ENCODE measurements at regions not wholly inside any gene's neighbourhood (a gene's known extent, or its start where the extent isn't known, plus 50 kb on each side); places are given as distances from the start of the nearest gene placed in this dataset.

GRCh38 chr3:168512802-168513201 is 417.1 kb upstream of the GOLIM4 start:
- no peaks in the 10 kb centered on the region for H3F3A ChIP-seq (ENCODE audit: insufficient read depth, low read length, poor library complexity, severe bottlenecking)
- H3K27me3 ChIP-seq (ENCODE audit: insufficient read depth, low read depth, low read length): no peaks in the 10 kb centered on the region
- H3K4me2 ChIP-seq (ENCODE audit: low read length): no peak overlapping the region
- no peaks in the 10 kb centered on the region for H3K9me3 ChIP-seq (ENCODE audit: low read length)
- H3K9me2 ChIP-seq (ENCODE audit: insufficient read depth, low read length): no peaks in the 10 kb centered on the region
- no peak overlapping the region for H3K27ac ChIP-seq (ENCODE audit: low read length)
- H4K20me1 ChIP-seq (ENCODE audit: insufficient read depth): no peaks in the 10 kb centered on the region
- H2AFZ ChIP-seq (ENCODE audit: low read depth, low read length): no peak overlapping the region
- no peak overlapping the region for H3K4me3 ChIP-seq (ENCODE audit: low read length)
- TF ChIP-seq CTCF (IDR thresholded peaks at IDR 0.05; ENCODE audit: poor library complexity, severe bottlenecking): no peak
- TF ChIP-seq REST (IDR thresholded peaks at IDR 0.05; ENCODE audit: borderline replicate concordance): no peak
- TF ChIP-seq POLR2AphosphoS5 (IDR thresholded peaks at IDR 0.05): no peak
- TF ChIP-seq RAD21 (conservative IDR thresholded peaks at IDR 0.05): no peak
- TF ChIP-seq EZH2 (IDR thresholded peaks at IDR 0.05; ENCODE audit: borderline replicate concordance, insufficient read depth, low read length, poor library complexity, severe bottlenecking): no peak
- TF ChIP-seq MXI1 (conservative IDR thresholded peaks at IDR 0.05; ENCODE audit: poor library complexity, severe bottlenecking): no peak
- TF ChIP-seq SMC3 (conservative IDR thresholded peaks at IDR 0.05; ENCODE audit: poor library complexity): no peak
- no peak for TF ChIP-seq EP300 (conservative IDR thresholded peaks at IDR 0.05; ENCODE audit: poor library complexity, severe bottlenecking)
- no peak for TF ChIP-seq TAF1 (IDR thresholded peaks at IDR 0.05; ENCODE audit: low read depth)
- H3K36me3 ChIP-seq (ENCODE audit: insufficient read depth, low read length): no peaks in the 10 kb centered on the region
- H3K9ac ChIP-seq (ENCODE audit: low read length): no peak overlapping the region
- H3K79me2 ChIP-seq (replicated peaks; ENCODE audit: insufficient read depth, low read length): no peaks in the 10 kb centered on the region

- Histone ChIP-seq H3K79me2 (replicated peaks; ENCODE audit: insufficient read depth, low read length) (no peaks in the 10 kb centered on the region), H3K9ac (ENCODE audit: low read length) (no peak overlapping the region), H3K4me2 (ENCODE audit: low read length) (no peak overlapping the region), H3K36me3 (ENCODE audit: insufficient read depth, low read length) (no peaks in the 10 kb centered on the region), H3K9me2 (ENCODE audit: insufficient read depth, low read length) (no peaks in the 10 kb centered on the region), H3K27ac (ENCODE audit: low read length) (no peak overlapping the region), H3K27me3 (ENCODE audit: insufficient read depth, low read depth, low read length) (no peaks in the 10 kb centered on the region), H4K20me1 (ENCODE audit: insufficient read depth) (no peaks in the 10 kb centered on the region), H3K9me3 (ENCODE audit: low read length) (no peaks in the 10 kb centered on the region), H3F3A (ENCODE audit: insufficient read depth, low read length, poor library complexity, severe bottlenecking) (no peaks in the 10 kb centered on the region), H2AFZ (ENCODE audit: low read depth, low read length) (no peak overlapping the region), H3K4me3 (ENCODE audit: low read length) (no peak overlapping the region)
- TF ChIP-seq CTCF (IDR thresholded peaks at IDR 0.05; ENCODE audit: poor library complexity, severe bottlenecking) (peak; percentile 62), SMC3 (conservative IDR thresholded peaks at IDR 0.05; ENCODE audit: poor library complexity) (peak; percentile 64), RAD21 (conservative IDR thresholded peaks at IDR 0.05) (peak; percentile 64), EZH2 (IDR thresholded peaks at IDR 0.05; ENCODE audit: borderline replicate concordance, insufficient read depth, low read length, poor library complexity, severe bottlenecking) (no peak), EP300 (conservative IDR thresholded peaks at IDR 0.05; ENCODE audit: poor library complexity, severe bottlenecking) (no peak)
Observed at GRCh38 chr3:168511428-168512014, 415.8 kb upstream of the GOLIM4 start.
